ENCODE measurements at regions not wholly inside any gene's neighbourhood (a gene's known extent, or its start where the extent isn't known, plus 50 kb on each side); places are given as distances from the start of the nearest gene placed in this dataset.

DNA sequence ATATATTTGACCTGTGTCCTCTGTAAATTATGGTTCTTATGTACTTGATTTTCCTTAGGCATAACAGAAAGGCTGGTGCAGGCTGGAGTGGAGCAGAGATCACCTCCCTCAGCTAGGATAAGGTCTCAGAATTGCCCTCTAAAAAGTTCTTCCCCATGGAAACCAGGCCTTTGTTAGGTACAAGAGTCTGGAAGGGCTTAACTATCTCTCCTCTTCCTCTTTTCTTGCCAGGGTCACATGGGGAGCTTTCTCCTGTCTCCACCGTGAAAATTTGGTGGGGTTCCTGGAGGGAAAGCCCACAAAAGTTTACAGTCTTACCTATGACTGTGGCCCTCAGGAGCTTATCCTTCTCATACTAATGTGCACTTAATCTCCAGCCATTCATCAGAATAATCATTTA lies 633.2 kb downstream of the MCTP2 start:
- TF ChIP-seq, protein P1, sequence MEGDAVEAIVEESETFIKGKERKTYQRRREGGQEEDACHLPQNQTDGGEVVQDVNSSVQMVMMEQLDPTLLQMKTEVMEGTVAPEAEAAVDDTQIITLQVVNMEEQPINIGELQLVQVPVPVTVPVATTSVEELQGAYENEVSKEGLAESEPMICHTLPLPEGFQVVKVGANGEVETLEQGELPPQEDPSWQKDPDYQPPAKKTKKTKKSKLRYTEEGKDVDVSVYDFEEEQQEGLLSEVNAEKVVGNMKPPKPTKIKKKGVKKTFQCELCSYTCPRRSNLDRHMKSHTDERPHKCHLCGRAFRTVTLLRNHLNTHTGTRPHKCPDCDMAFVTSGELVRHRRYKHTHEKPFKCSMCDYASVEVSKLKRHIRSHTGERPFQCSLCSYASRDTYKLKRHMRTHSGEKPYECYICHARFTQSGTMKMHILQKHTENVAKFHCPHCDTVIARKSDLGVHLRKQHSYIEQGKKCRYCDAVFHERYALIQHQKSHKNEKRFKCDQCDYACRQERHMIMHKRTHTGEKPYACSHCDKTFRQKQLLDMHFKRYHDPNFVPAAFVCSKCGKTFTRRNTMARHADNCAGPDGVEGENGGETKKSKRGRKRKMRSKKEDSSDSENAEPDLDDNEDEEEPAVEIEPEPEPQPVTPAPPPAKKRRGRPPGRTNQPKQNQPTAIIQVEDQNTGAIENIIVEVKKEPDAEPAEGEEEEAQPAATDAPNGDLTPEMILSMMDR (optimal IDR thresholded peaks at IDR 0.05 in 1 of 3, IDR thresholded peaks at IDR 0.05 in 1 of 3, conservative IDR thresholded peaks at IDR 0.05 in 1 of 3; ENCODE audit: extremely low read depth in 1 of 3, insufficient read depth in 2 of 3, low read length in 3 of 3): no peak
- TF ChIP-seq EZH2 (IDR thresholded peaks at IDR 0.05; ENCODE audit: low read length): no peak

All from keratinocyte (primary cell).